Anterior cingulate cortex (tissue), 58 donors: ENCODE measurements at regions not wholly inside any gene's neighbourhood (a gene's known extent, or its start where the extent isn't known, plus 50 kb on each side); places are given as distances from the start of the nearest gene placed in this dataset.
A peak's percentile ranks its signal among the peaks of the same experiment; 100 is the strongest.

Experiments used
- DNase-seq, 58 donors: peaks; one replicate each; lab custom pipeline; 2025; lab: John Stamatoyannopoulos, UW

DNA sequence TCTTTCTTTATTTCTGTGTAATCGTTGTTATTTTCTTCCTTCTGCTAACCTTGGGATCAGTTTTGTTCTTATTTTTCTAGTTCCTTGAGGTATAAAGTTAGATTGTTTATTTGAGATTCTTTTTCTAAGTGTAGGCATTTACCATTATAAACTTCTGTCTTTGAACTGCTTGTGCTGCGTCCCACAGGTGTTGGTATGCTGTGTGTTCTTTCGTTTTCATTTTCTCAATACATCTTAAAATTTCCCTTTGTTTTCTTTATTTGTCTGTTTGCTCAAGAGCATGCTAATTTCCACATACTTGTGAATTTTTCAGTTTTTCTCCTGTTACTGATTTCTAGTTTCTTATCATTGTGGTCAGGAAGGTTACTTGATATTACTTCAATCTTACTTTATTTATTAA, 873.8 kb upstream of the GCFC2 start:
- DNase-seq, result no peak

GRCh38 chr2:76579911-76580310, 869.2 kb upstream of the GCFC2 start:
- DNase-seq, result no peak

GRCh38 chr2:76572981-76573380, 862.3 kb upstream of the GCFC2 start:
- no peak for DNase-seq

DNA sequence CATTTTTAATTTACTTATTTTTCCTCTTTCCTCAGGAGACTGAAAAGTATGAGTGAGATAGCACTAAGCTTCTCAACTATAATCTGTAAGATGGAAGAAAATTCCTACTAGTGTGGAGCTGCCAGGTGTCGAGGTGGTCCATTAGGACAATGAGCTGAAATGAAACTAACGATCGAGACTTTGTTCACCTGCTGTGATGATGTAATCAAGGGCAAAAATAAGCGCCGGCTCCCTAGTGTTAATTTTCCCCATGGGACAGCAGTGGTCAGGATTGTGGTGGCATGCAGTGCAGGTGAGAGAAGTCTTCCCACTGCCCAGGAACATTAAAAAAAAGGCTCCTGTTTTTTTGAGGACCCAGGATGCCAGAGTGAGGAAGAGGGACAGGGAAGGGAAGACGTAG, 859.1 kb upstream of the GCFC2 start:
- no peak for DNase-seq

DNA sequence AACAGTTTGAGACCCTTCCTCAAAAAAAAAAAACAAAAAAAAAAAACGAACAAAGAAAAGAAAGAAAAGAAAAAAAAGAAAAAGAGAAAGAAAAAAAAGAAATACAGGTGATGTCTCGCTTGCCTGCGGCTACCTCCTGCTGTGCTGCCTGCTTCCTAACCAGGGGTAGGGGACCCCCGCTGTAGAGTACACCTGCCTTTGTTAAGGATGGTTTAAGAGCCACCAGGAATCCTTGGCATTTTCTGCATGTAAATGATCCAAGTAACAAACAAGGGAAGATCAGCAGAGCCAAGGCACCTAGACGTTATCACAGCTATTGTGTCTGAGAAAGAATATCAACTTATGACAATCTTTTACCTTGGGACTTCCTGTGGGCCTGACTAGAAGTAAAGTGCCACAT, 856.8 kb upstream of the GCFC2 start:
- no peak for DNase-seq

DNA sequence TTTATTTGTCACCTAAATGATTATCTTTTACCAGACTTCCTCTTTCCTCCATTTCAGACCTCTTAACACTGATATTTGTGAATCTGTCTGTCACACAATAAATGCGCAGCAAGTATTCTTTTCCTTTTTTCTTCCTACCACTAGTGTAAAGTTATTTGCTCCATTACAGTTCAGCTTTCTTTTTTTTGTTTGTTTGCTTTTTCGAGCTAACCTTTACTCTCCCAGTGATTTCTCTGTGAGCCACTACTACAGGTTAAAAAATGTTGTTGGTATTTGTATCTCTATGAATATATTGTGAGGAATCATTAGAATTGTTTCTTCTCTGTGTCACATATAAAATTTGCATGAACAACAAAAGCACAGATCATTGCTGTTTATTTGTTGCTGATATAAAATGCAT, 854.0 kb upstream of the GCFC2 start:
- DNase-seq, result no peak

- peak in 25 of 58 donors; percentile 1 to 25 (median 10) for DNase-seq
These were observed 853.0 kb upstream of the GCFC2 start for GRCh38 chr2:76563730-76564129.

DNA sequence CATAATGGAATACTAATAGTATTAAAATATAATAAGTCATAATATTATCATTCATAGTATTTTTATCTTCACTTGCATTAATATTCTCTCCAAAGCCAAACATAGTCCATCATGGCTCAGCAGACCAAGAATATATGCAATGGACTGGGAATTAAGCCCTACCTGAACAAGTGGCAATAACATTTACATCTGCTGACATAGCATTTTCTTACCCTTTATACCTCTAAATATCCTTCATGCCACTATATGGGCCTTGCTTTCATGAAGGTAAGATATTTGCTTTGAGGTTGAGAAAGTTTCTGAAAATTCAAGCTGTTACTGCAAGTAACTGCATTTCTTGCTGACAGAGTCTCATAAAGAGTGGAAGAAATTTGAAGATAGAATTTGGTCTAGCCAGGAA, 847.4 kb upstream of the GCFC2 start:
- DNase-seq, result no peak

- DNase-seq, result no peak
These were observed 845.3 kb upstream of the GCFC2 start for GRCh38 chr2:76556018-76556417.

DNA sequence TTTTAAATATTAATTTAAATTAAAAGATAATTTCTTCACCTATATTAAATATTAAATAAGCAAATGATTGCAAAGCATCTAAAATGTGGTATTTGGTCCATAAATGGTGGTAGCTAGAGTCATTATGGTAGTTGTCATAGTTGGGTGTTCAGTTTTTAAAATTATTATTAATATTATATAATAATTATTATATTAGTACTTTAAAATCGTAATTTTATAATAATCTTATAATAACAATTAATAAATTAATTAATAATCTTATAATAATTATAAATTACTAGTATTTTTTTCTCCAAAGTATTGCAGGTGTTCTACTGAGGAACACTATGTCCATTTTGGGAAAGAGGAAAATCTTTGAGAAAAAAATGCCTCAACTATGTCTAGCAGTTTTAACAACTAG, 835.5 kb upstream of the GCFC2 start:
- DNase-seq, result no peak

GRCh38 chr2:76544901-76545300, 834.2 kb upstream of the GCFC2 start:
- no peak for DNase-seq

DNA sequence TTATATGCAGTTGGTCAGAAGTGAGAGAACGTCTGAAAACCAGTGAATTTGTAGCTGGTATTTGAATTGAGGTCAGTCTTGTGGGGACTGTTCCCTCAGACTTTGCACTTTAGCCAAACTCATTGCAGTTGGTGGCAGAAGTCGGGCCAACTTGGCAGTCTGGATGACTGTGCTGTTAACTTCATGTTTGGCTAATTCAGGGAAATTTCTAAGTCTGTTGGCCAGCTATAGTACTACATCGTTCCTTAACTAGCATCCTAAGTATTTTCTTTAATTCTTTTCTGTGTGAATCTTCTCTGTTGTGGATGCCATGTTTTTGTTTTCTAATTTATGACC, 806.8 kb upstream of the GCFC2 start:
- DNase-seq, result no peak

DNA sequence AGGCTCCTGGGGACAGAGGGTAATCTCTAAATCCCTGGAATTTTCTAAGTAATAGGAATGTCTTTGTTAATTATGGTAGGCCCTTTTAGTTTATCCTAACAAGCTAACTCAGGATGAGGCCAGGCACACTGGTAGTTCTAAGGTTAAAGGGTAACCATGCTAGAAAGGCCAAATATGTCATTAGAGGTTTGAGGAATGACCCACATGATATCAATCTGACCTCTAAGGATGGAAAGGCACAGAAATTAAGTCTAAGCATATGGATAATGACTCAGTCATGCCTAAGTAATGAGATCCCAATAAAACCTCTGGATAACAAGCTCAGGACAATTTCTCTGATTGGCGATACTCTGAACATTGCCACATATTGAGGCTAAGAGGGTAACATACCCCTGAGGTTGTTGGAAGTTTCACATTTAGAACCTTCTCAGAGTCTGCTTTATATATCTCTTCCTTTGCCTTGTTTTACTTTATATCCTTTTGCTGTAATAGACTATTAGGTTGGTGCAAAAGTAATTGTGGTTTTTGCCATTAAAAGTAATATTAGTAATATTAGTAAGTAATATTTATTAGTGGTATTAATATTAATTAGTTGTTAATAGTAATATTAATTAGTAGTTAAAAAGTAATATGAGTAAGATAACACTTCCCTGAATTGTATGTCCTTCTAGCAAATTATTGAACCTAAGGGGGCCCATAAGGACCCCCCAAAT, 806.3 kb upstream of the GCFC2 start:
- no peak for DNase-seq

DNA sequence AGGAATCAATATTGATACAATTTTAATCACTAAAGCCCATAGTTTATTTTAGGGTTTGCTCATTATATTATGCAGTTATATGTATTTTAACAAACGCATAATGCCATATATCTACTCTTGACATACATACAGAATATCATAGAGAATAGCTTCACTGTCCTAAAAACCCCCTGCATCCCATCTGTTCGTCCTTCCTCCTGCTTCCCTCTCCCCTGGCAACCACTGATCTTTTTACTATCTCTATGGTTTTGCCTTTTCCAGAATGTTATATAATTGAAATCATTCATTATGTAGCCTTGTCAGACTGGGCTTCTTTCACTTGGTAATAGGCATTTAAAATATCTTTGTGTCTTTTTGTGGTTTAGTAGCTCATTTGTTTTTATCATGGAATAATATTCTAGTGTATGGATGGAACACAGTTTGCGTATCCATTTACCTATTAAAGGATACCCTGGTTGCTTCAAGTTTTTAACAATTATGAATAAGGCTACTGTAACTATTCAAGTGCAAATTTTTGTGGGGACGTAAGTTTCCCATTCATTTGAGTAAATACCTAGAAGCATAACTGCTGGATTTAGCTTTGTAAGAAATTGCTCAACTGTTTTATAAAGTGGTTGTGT, 801.6 kb upstream of the GCFC2 start:
- no peak for DNase-seq

DNA sequence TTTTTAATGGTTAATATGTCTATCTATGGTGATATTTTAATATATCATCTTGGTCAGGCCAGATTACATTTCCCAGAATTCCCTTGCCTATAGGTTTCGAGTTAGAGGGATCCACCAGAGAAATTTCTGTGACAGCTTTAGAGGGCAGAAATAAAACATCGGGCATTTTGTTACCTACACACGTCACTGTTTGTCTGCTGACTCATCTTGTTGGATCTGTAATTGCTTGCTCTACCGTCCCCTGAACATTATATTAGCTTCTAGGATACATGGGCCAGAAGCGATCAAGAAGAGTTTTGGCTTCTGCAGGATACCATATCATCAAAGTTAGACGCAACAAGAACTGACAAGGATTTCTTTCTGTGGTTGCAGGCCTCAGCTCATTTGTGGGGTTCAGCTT, 795.8 kb upstream of the GCFC2 start:
- no peak for DNase-seq

- no peak for DNase-seq
These were observed 790.9 kb upstream of the GCFC2 start for GRCh38 chr2:76501641-76502040.

DNA sequence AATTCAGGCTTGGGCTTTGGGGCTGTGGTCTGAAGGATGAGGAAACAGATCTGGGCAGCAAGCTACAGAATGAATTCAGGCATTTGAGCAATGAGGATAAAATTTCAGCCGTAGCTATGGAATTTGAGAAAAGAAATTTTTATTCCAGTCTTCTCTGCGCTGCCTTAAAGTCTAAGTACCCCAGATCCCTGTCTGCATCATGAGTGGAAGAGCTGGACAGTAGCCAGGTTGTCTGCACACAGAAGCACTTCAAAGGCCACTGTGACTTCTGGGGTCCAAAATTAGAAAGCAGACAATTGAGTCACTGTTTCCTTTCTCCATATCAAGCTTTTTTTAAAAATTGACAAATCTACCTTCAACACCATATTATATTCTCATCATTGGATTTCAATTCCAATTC, 787.6 kb upstream of the GCFC2 start:
- no peak for DNase-seq

DNA sequence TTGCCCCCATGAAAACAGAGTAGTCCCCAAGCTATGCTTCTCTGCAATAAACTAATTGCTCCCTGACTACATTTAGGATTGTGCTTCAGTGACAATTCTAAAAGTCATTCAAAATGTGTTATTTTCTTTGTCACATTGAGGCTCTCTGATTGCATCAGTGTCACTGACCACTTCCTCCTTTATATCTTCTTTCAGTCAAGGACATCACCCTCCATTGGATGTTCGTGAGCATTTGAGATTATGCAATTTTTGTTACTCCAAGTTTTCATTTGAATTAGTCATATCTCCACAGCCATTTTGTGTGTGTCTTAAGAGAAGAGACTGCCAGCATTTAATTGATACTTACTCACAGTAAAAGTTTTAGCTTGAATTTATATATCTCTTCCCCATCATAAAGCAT, 780.8 kb upstream of the GCFC2 start:
- no peak for DNase-seq

GRCh38 chr2:76478266-76479035, 767.7 kb upstream of the GCFC2 start:
- DNase-seq, result no peak

DNA sequence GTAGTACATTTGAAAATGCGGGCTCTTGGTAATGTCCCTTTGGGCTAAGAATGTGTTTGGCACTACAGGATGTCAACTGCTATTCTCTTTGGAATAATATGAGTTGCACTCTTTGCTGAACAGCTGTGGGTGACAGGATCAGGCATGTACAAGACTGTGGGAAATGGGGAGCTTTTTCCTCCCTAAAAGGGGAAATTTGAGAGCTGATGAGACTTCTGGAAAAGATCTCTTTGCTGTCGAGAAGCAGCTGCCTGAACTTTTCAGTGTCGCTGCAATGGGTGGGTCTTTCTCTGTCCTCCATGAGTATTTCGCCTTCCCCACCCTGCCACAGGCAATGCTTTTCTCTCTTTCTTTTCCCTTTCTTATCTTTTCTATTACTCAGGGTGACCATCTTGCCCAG, 762.2 kb upstream of the GCFC2 start:
- no peak for DNase-seq

- DNase-seq, result no peak
These were observed 758.4 kb upstream of the GCFC2 start for GRCh38 chr2:76469066-76469465.

DNA sequence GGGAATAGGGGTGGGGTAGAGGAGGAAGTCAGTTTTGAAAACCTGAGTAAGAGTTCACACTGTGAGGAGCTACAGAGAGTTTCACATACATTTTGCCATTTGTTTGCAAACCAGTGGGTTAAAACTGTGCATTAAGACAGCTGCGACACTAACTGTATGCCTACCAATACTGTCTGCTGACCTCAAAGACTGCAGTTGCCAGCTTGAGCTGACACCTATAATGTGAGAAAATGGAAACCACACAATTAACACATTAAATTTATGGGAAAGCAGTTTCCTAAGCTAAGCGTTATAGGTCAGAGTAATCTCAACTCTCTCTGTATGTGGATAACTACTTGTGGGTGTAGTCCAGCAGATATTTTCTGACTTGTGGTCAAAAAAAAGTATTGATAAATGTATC, 756.6 kb upstream of the GCFC2 start:
- no peak for DNase-seq
